ENCODE measurements at regions not wholly inside any gene's neighbourhood (a gene's known extent, or its start where the extent isn't known, plus 50 kb on each side); places are given as distances from the start of the nearest gene placed in this dataset.

GRCh38 chr7:131895541-131896164 is 339.2 kb upstream of the PODXL start (continued):
- no peak for TF ChIP-seq FOSB (CRISPR knock-in tag; IDR thresholded peaks at IDR 0.05)
- peak; percentile 21; the same call in 1 of the 2 replicates for TF ChIP-seq MAX (IDR thresholded peaks at IDR 0.05)
- peak in 1 of 2 experiments; percentile 63; a peak in 2 of 5 replicates for TF ChIP-seq JUN (IDR thresholded peaks at IDR 0.05)
- TF ChIP-seq CEBPB (IDR thresholded peaks at IDR 0.05) = peak; percentile 51 to 78; a peak in 3 of 4 replicates
- TF ChIP-seq NFE2L2 (conservative IDR thresholded peaks at IDR 0.05; ENCODE audit: low read length) = 0 out of 2 replicates have a peak, but pooled peaks have one; percentile 27
- TF ChIP-seq HES2 (IDR thresholded peaks at IDR 0.05) = no peak
- no peak for TF ChIP-seq RFX5 (IDR thresholded peaks at IDR 0.05)
- no peak for TF ChIP-seq RCOR1 (IDR thresholded peaks at IDR 0.05; ENCODE audit: low read depth, low read length)
- no peak for TF ChIP-seq ZFP36 (IDR thresholded peaks at IDR 0.05; ENCODE audit: borderline replicate concordance, partially characterized antibody)

DNA sequence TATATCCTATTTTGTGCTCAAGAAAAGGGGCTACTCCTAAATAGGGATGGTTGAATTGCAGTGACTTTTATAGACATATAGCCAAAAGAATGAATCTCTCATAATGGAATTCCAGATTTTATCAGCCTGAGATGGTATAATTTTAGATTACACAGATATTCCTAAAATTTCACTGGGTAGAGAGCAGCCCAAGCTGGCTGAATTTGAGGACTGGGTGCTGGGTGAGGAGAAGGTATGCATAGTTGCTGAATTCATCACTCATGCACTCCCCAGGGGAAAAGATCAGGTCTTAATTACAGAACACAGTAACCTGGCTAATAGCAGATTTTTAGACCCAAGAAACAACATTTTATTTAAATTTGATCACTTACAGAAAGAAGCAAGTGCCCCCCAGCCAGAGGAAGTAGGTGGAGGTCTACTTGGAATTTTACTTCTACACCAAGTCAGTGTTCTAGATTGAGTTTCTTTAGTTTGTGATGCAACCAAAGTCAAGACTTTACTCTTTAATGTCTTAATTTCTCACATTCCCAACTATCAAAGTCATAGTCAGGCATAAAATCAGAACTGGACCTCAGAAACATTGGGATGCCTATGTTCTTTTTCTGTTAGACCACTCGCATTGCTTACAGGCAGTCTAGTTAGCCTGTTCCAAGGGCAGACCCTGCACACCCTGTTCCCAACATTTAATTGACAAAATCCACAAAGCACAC is 337.4 kb upstream of the PODXL start:
- POLR2A ChIA-PET = no interaction called here

DNA sequence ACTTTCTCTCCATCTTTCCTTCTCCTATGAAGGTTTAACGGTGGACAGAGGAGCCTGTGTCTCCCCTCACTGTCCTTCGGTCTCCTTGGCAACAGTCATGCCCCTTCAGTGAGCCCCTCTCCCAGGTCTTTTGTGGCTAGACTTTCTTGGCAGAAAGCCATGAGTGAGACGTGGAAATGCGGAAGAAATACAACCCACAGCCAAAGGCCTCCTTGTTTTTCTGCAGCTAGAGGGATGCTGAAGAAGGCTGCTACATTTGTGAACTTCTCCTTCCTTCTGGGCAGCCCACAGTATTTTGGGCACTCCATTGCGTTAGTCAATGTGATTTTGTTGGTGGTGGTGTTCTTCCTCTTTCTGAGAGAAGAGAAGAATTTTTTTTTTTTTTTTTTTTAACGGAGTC is 333.7 kb upstream of the PODXL start:
- 69% methylated on average over 6 of the region's 6 CpGs for WGBS (ENCODE audit: missing lambda C conversion rate)
- Histone ChIP-seq H3K27ac (no peak overlapping the region), H3K4me1 (peaks cover 8% of the 10 kb centered on the region), H3K4me3 (no peak overlapping the region), H3K9me3 (peaks cover 10% of the 10 kb centered on the region), H3K4me2 (no peak overlapping the region)
- FAIRE-seq (no peak), DNase-seq (ENCODE audit: low read depth in 1 of 2, low spot score in 1 of 2) (no peak), ATAC-seq (no peak)
- POLR2A ChIA-PET = no interaction called here
- CTCF ChIA-PET = interaction anchor here (4.6 kb wide), 1 partner anchor 31 kb away, joined by 18 read pairs; no protein-coding TSS in a partner anchor
- no peak for TF ChIP-seq CHD4 (IDR thresholded peaks at IDR 0.05; ENCODE audit: borderline replicate concordance)
- TF ChIP-seq FOSL2 (IDR thresholded peaks at IDR 0.05) = no peak
- no peak for TF ChIP-seq FOSL2 (CRISPR knock-in tag; IDR thresholded peaks at IDR 0.05)
- TF ChIP-seq TP53 (CRISPR knock-in tag; IDR thresholded peaks at IDR 0.05) = no peak
- TF ChIP-seq JUN (IDR thresholded peaks at IDR 0.05) = no peak
- TF ChIP-seq ELK1 (IDR thresholded peaks at IDR 0.05; ENCODE audit: low read depth, low read length) = no peak
- TF ChIP-seq HDAC2 (IDR thresholded peaks at IDR 0.05) = no peak
- no peak for TF ChIP-seq CHD2 (IDR thresholded peaks at IDR 0.05; ENCODE audit: low read length, partially characterized antibody)
- TF ChIP-seq HOXB5 (CRISPR knock-in tag; IDR thresholded peaks at IDR 0.05) = no peak
- TF ChIP-seq NR3C1 (IDR thresholded peaks at IDR 0.05) = no peak
- TF ChIP-seq, protein P1, sequence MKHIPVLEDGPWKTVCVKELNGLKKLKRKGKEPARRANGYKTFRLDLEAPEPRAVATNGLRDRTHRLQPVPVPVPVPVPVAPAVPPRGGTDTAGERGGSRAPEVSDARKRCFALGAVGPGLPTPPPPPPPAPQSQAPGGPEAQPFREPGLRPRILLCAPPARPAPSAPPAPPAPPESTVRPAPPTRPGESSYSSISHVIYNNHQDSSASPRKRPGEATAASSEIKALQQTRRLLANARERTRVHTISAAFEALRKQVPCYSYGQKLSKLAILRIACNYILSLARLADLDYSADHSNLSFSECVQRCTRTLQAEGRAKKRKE (CRISPR knock-in tag; IDR thresholded peaks at IDR 0.05; ENCODE audit: low read depth) = no peak
- TF ChIP-seq RNF2 (IDR thresholded peaks at IDR 0.05; ENCODE audit: borderline replicate concordance, low read depth) = no peak
- TF ChIP-seq BHLHE40 (IDR thresholded peaks at IDR 0.05; ENCODE audit: low read depth, low read length) = no peak
- TF ChIP-seq MYC (IDR thresholded peaks at IDR 0.05; ENCODE audit: borderline replicate concordance, low read length) = no peak
- TF ChIP-seq FOXS1 (CRISPR knock-in tag; IDR thresholded peaks at IDR 0.05) = no peak
- no peak for TF ChIP-seq RAD21 (conservative IDR thresholded peaks at IDR 0.05 in 1 of 2, IDR thresholded peaks at IDR 0.05 in 1 of 2)
- no peak for TF ChIP-seq ZSCAN20 (CRISPR knock-in tag; IDR thresholded peaks at IDR 0.05)
- TF ChIP-seq PHF8 (IDR thresholded peaks at IDR 0.05; ENCODE audit: borderline replicate concordance, low read depth) = no peak

More for the DNA sequence above, 337.4 kb upstream of the PODXL start:
- Histone ChIP-seq H3K9me3 (no peaks in the 10 kb centered on the region), H3K4me3 (no peak overlapping the region), H3K4me1 (peaks cover 41% of the 10 kb centered on the region), H3K4me2 (no peak overlapping the region), H3K27ac (peak overlapping the region; percentile 72 to 80; a peak in 3 of 6 replicates)
- TF ChIP-seq EP300 (IDR thresholded peaks at IDR 0.05) = no peak
- no peak for TF ChIP-seq BCL3 (IDR thresholded peaks at IDR 0.05)
- TF ChIP-seq RNF2 (IDR thresholded peaks at IDR 0.05; ENCODE audit: borderline replicate concordance, low read depth) = no peak
- TF ChIP-seq ZFP36 (IDR thresholded peaks at IDR 0.05; ENCODE audit: borderline replicate concordance, partially characterized antibody) = no peak
- no peak for TF ChIP-seq CHD4 (IDR thresholded peaks at IDR 0.05; ENCODE audit: borderline replicate concordance)
- TF ChIP-seq FOSB (CRISPR knock-in tag; IDR thresholded peaks at IDR 0.05) = no peak
- no peak for TF ChIP-seq HEYL (CRISPR knock-in tag; IDR thresholded peaks at IDR 0.05)
- TF ChIP-seq CBX8 (IDR thresholded peaks at IDR 0.05) = no peak
- TF ChIP-seq NR3C1 (IDR thresholded peaks at IDR 0.05) = no peak
- no peak for TF ChIP-seq ZNF302 (CRISPR knock-in tag; IDR thresholded peaks at IDR 0.05)
- TF ChIP-seq POLR2A (IDR thresholded peaks at IDR 0.05; ENCODE audit: low read length) = no peak
- TF ChIP-seq KDM5A (IDR thresholded peaks at IDR 0.05) = no peak
- no peak for TF ChIP-seq FOXS1 (CRISPR knock-in tag; IDR thresholded peaks at IDR 0.05)
- TF ChIP-seq HOXB5 (CRISPR knock-in tag; IDR thresholded peaks at IDR 0.05) = no peak
- TF ChIP-seq RARB (CRISPR knock-in tag; IDR thresholded peaks at IDR 0.05) = no peak
- no peak for ATAC-seq
- CTCF ChIA-PET = interaction anchor here (0.6 to 1.6 kb wide), 4 partner anchors 10 to 359 kb away, joined by 3 to 5 read pairs (median 4); no protein-coding TSS in a partner anchor
- DNase-seq (ENCODE audit: low read depth in 1 of 2, low spot score in 1 of 2) = no peak
- FAIRE-seq = no peak
- WGBS (ENCODE audit: missing lambda C conversion rate) = 84% methylated on average over 1 of the region's 1 CpG

Measured in A549 (cell line).